ENCODE measurements at regions not wholly inside any gene's neighbourhood (a gene's known extent, or its start where the extent isn't known, plus 50 kb on each side); places are given as distances from the start of the nearest gene placed in this dataset.

DNA sequence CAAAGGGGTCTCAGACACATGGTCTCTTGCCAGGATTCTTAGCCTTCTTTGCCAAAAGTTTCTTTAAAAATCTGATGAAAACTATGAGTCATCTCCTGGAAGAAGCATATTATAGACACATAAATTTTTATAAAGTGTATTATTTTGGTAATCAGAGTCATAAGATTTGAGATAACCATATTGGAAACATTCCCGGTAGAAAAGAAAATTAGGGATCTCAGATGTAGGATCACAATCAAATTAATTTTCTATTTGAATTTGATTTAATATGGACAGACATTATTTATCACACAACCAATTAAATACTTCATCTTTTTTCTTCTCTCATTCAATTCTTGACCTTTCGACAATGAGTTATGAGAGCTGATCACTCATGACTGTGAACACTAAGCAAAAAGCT, 347.7 kb upstream of the CDH8 start:
- no peak for TF ChIP-seq POLR2A (IDR thresholded peaks at IDR 0.05)
- TF ChIP-seq, protein P1, sequence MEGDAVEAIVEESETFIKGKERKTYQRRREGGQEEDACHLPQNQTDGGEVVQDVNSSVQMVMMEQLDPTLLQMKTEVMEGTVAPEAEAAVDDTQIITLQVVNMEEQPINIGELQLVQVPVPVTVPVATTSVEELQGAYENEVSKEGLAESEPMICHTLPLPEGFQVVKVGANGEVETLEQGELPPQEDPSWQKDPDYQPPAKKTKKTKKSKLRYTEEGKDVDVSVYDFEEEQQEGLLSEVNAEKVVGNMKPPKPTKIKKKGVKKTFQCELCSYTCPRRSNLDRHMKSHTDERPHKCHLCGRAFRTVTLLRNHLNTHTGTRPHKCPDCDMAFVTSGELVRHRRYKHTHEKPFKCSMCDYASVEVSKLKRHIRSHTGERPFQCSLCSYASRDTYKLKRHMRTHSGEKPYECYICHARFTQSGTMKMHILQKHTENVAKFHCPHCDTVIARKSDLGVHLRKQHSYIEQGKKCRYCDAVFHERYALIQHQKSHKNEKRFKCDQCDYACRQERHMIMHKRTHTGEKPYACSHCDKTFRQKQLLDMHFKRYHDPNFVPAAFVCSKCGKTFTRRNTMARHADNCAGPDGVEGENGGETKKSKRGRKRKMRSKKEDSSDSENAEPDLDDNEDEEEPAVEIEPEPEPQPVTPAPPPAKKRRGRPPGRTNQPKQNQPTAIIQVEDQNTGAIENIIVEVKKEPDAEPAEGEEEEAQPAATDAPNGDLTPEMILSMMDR (IDR thresholded peaks at IDR 0.05) = no peak

Measured in uterus (tissue), 2 donors.